B cell (primary cell): ENCODE measurements at regions not wholly inside any gene's neighbourhood (a gene's known extent, or its start where the extent isn't known, plus 50 kb on each side); places are given as distances from the start of the nearest gene placed in this dataset.

ENCODE experiments used
- EZH2 ChIP-seq: IDR thresholded peaks from 2 replicates; pipeline ENCODE4 v1.6.1; 2012; ENCODE audit warnings: borderline replicate concordance, low read depth, mild to moderate bottlenecking, moderate library complexity, low read length; ENCODE audit not compliant: insufficient read depth, poor library complexity, severe bottlenecking
- TF ChIP-seq, protein P1 (sequence below): fragments of 200-600 bp; IDR thresholded peaks from one replicate; pipeline ENCODE4 v1.8.0; 2022; ENCODE audit warnings: antibody characterized with exemption, mild to moderate bottlenecking

DNA sequence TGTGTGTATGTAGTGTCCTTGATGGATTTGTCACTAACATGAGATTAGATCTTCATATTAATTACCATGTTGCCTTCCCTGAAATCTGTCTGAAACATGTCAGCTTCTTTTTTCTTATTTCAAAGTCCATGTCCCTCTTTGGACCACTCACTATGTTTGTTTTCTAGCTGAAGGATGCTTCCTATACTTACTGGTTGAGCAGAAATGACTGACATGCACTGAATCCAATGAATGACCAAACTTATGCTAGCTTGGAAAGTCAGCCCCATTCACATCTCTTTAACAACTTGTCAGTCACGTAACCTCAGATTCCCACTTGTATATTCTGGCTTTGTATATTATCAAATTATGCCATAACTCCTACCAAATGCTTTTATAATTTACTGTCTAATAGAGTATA lies 69.9 kb upstream of the STK39 start:
- TF ChIP-seq, protein P1, sequence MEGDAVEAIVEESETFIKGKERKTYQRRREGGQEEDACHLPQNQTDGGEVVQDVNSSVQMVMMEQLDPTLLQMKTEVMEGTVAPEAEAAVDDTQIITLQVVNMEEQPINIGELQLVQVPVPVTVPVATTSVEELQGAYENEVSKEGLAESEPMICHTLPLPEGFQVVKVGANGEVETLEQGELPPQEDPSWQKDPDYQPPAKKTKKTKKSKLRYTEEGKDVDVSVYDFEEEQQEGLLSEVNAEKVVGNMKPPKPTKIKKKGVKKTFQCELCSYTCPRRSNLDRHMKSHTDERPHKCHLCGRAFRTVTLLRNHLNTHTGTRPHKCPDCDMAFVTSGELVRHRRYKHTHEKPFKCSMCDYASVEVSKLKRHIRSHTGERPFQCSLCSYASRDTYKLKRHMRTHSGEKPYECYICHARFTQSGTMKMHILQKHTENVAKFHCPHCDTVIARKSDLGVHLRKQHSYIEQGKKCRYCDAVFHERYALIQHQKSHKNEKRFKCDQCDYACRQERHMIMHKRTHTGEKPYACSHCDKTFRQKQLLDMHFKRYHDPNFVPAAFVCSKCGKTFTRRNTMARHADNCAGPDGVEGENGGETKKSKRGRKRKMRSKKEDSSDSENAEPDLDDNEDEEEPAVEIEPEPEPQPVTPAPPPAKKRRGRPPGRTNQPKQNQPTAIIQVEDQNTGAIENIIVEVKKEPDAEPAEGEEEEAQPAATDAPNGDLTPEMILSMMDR = no peak
- TF ChIP-seq EZH2 = no peak
